Kidney epithelial cell (primary cell): ENCODE measurements at regions not wholly inside any gene's neighbourhood (a gene's known extent, or its start where the extent isn't known, plus 50 kb on each side); places are given as distances from the start of the nearest gene placed in this dataset.

Source experiments
- DNase-seq: peaks from one replicate; pipeline ENCODE4 v3.0.0-alpha.2; 2010; ENCODE audit warnings: low read depth
- H3K27me3 ChIP-seq: 2 replicates; pipeline ENCODE4 v1.6.0; 2011; ENCODE audit warnings: low read length; ENCODE audit not compliant: control insufficient read depth, insufficient read depth
- H3K36me3 ChIP-seq: 2 replicates; pipeline ENCODE4 v1.5.1; 2011; ENCODE audit warnings: low read length; ENCODE audit not compliant: control insufficient read depth, insufficient read depth
- H3K4me3 ChIP-seq: 2 replicates; pipeline ENCODE4 v1.5.1; 2011; ENCODE audit warnings: low read depth, mild to moderate bottlenecking, control low read depth, low read length
- CTCF ChIP-seq: IDR thresholded peaks from 2 replicates; pipeline ENCODE4 v1.5.1; 2011; ENCODE audit warnings: mild to moderate bottlenecking, moderate library complexity, low read length, control low read depth, inconsistent platforms; ENCODE audit not compliant: insufficient read depth, poor library complexity, severe bottlenecking

GRCh38 chr18:75477900-75478299, 50.4 kb upstream of the SMIM21 start:
- DNase-seq: no peak
- Histone ChIP-seq H3K27me3 (no peaks in the 10 kb centered on the region), H3K36me3 (no peaks in the 10 kb centered on the region), H3K4me3 (no peak overlapping the region)
- TF ChIP-seq CTCF: no peak
